Body of pancreas (tissue), 4 donors: ENCODE measurements at regions not wholly inside any gene's neighbourhood (a gene's known extent, or its start where the extent isn't known, plus 50 kb on each side); places are given as distances from the start of the nearest gene placed in this dataset.
A peak's percentile ranks its signal among the peaks of the same experiment; 100 is the strongest.

Experiments
- ATAC-seq: fragments of 150-250 bp; one replicate; pipeline ENCODE4 v1.9.1; 2016
- DNase-seq, 4 donors: peaks; one replicate each; pipeline ENCODE4 v3.0.0-alpha.2; 2019
- H3K27ac ChIP-seq, 4 donors: fragments of 200-600 bp; sonication (generic); 1 replicate in 3 of 4; 2 replicates in 1 of 4; pipeline versions ENCODE4 v1.5.1 to v1.6.1; 2016 to 2019; ENCODE audit warnings: mild to moderate bottlenecking in 1 of 4, mixed read lengths in 1 of 4, moderate library complexity in 1 of 4
- H3K27me3 ChIP-seq, 2 donors: fragments of 200-600 bp; sonication (generic); one replicate each; pipeline ENCODE4 v1.6.0; 2016; ENCODE audit warnings: mild to moderate bottlenecking in 1 of 2
- H3K36me3 ChIP-seq, 2 donors: fragments of 200-600 bp; sonication (generic); replicated peaks in 1 of 2; 2 replicates each; pipeline ENCODE4 v1.5.1; 2016; ENCODE audit warnings: low read depth in 2 of 2; ENCODE audit not compliant: insufficient read depth in 1 of 2
- H3K4me1 ChIP-seq: fragments of 200-600 bp; sonication (generic); one replicate; pipeline ENCODE4 v1.6.0; 2016
- H3K4me3 ChIP-seq, 2 donors: fragments of 200-600 bp; sonication (generic); 1 replicate in 1 of 2; 2 replicates in 1 of 2; pipeline ENCODE4 v1.5.1; 2016 to 2019
- H3K9me3 ChIP-seq, 3 donors: fragments of 200-600 bp; sonication (generic); 1 replicate in 2 of 3; 2 replicates in 1 of 3; pipeline ENCODE4 v1.5.1; 2016
- CTCF ChIP-seq, 7 experiments: fragments of 450-650 bp in 4 of 7; fragments of 200-600 bp in 3 of 7; sonication (generic) in 3 of 7; IDR thresholded peaks; one replicate each; pipeline ENCODE4 v1.5.1; 2016 to 2019; ENCODE audit warnings: antibody characterized with exemption in 7 of 7
- POLR2A ChIP-seq, 3 donors: fragments of 450-650 bp; IDR thresholded peaks; one replicate each; pipeline ENCODE4 v1.6.1; 2016; ENCODE audit warnings: antibody characterized with exemption in 3 of 3, mild to moderate bottlenecking in 2 of 3
- WGBS, 2 donors: methylation state at CpG; one replicate each; pipeline ENCODE4 v1.1.5; 2017; 5-methylcytosine and 5-hydroxymethylcytosine counted together
- intact Hi-C: fragments of 100-400 bp; cut with DNase I; formaldehyde crosslinking; loops from one replicate; pipeline ENCODE4 v1.15.1; 2023

GRCh38 chr12:127588249-127588648 lies 678.7 kb upstream of the TMEM132C start:
- intact Hi-C loops, result no loop called here
- H3K36me3 ChIP-seq, result no peaks in the 10 kb centered on the region
- DNase-seq (peak in 1 of 4 donors; percentile 4), ATAC-seq (no peak)
- H3K9me3 ChIP-seq, result no peaks in the 10 kb centered on the region
- no peak overlapping the region for H3K27ac ChIP-seq
- TF ChIP-seq POLR2A (IDR thresholded peaks at IDR 0.05) (no peak), CTCF (IDR thresholded peaks at IDR 0.05) (no peak)
- no peaks in the 10 kb centered on the region for H3K4me1 ChIP-seq
- 56 to 57% methylated on average over 7 of the region's 7 CpGs for WGBS, 2 donors
- H3K27me3 ChIP-seq, result no peaks in the 10 kb centered on the region
- no peak overlapping the region for H3K4me3 ChIP-seq

GRCh38 chr12:127589541-127589940 lies 677.4 kb upstream of the TMEM132C start:
- no peaks in the 10 kb centered on the region for H3K36me3 ChIP-seq
- no peak overlapping the region for H3K27ac ChIP-seq
- no peaks in the 10 kb centered on the region for H3K4me1 ChIP-seq
- H3K27me3 ChIP-seq, result no peaks in the 10 kb centered on the region
- DNase-seq (no peak), ATAC-seq (no peak)
- no peak for TF ChIP-seq CTCF (IDR thresholded peaks at IDR 0.05)
- no peak for TF ChIP-seq POLR2A (IDR thresholded peaks at IDR 0.05)
- WGBS, 2 donors, result 55 to 62% methylated on average over 1 of the region's 1 CpG
- H3K9me3 ChIP-seq, result no peaks in the 10 kb centered on the region
- H3K4me3 ChIP-seq, result no peak overlapping the region
- intact Hi-C loops, result no loop called here

GRCh38 chr12:127590868-127591267 lies 676.1 kb upstream of the TMEM132C start:
- no peak overlapping the region for H3K27ac ChIP-seq
- intact Hi-C loops, result no loop called here
- DNase-seq (no peak), ATAC-seq (no peak)
- no peaks in the 10 kb centered on the region for H3K36me3 ChIP-seq
- H3K4me1 ChIP-seq, result no peaks in the 10 kb centered on the region
- no peaks in the 10 kb centered on the region for H3K9me3 ChIP-seq
- WGBS, 2 donors, result 27 to 30% methylated on average over 4 of the region's 4 CpGs
- no peaks in the 10 kb centered on the region for H3K27me3 ChIP-seq
- no peak overlapping the region for H3K4me3 ChIP-seq
- no peak for TF ChIP-seq POLR2A (IDR thresholded peaks at IDR 0.05)
- no peak for TF ChIP-seq CTCF (IDR thresholded peaks at IDR 0.05)

- Histone ChIP-seq H3K9me3 (no peaks in the 10 kb centered on the region), H3K27ac (no peak overlapping the region), H3K4me1 (no peaks in the 10 kb centered on the region), H3K4me3 (no peak overlapping the region), H3K36me3 (no peaks in the 10 kb centered on the region), H3K27me3 (no peaks in the 10 kb centered on the region)
- intact Hi-C loops, result no loop called here
- DNase-seq (no peak), ATAC-seq (no peak)
- 41 to 48% methylated on average over 5 of the region's 5 CpGs for WGBS, 2 donors
- TF ChIP-seq CTCF (IDR thresholded peaks at IDR 0.05) (no peak), POLR2A (IDR thresholded peaks at IDR 0.05) (no peak)
Measured at GRCh38 chr12:127592245-127592644, 674.7 kb upstream of the TMEM132C start.

- 73 to 85% methylated on average over 6 of the region's 6 CpGs for WGBS, 2 donors
- Histone ChIP-seq H3K4me3 (no peak overlapping the region), H3K36me3 (no peaks in the 10 kb centered on the region), H3K27me3 (no peaks in the 10 kb centered on the region), H3K4me1 (no peaks in the 10 kb centered on the region), H3K27ac (no peak overlapping the region), H3K9me3 (no peaks in the 10 kb centered on the region)
- ATAC-seq (no peak), DNase-seq (no peak)
- TF ChIP-seq POLR2A (IDR thresholded peaks at IDR 0.05) (no peak), CTCF (IDR thresholded peaks at IDR 0.05) (no peak)
- intact Hi-C loops, result no loop called here
Measured at GRCh38 chr12:127594351-127594970, 672.5 kb upstream of the TMEM132C start.
